HCT116 (cell line): ENCODE measurements at regions not wholly inside any gene's neighbourhood (a gene's known extent, or its start where the extent isn't known, plus 50 kb on each side); places are given as distances from the start of the nearest gene placed in this dataset.

Source experiments
- ATAC-seq: fragments of 200-7000 bp; cut with Tn5 transposase; 2 replicates; pipeline ENCODE4 v1.9.1; 2020; ENCODE audit warnings: mild to moderate bottlenecking, moderate library complexity
- BruUV-seq: library from RNA; stranded (reverse); fragments of 400-500 nt; replicated peaks from 2 replicates; lab custom pipeline; 2021; lab: Mats Ljungman, UMichigan
- CTCF ChIA-PET: fragments of 300-600 bp; sonication (Branson Sonifier 250); formaldehyde crosslinking; loops from one replicate; lab custom pipeline; 2021; ENCODE audit warnings: antibody characterized with exemption; lab: Charles Lee
- POLR2A ChIA-PET: fragments of 300-600, 350-600 bp; sonication (Branson Sonifier 250); formaldehyde crosslinking; loops from one replicate; lab custom pipeline; 2021; ENCODE audit warnings: antibody characterized with exemption; lab: Charles Lee
- RAD21 ChIA-PET, 2 experiments: fragments of 300-600 bp; sonication (Branson Sonifier 250); formaldehyde crosslinking; loops; one replicate each; lab custom pipeline; 2023; ENCODE audit warnings: low total read pairs in 2 of 2; ENCODE audit not compliant: uncharacterized antibody in 2 of 2, unreplicated experiment in 2 of 2, low non-redundant PET in 1 of 2; lab: Charles Lee
- DNase-seq: peaks from one replicate; pipeline ENCODE4 v3.0.0-alpha.2; 2010; ENCODE audit warnings: low read depth, low spot score
- H2AFZ ChIP-seq: fragments of 200-600 bp; shearing (Covaris generic), sonication (generic); 2 replicates; pipeline ENCODE4 v1.6.1; 2017; ENCODE audit warnings: low read depth, mixed run types, mixed read lengths, antibody characterized with exemption, low read length; ENCODE audit not compliant: poor library complexity, severe bottlenecking
- H3K27ac ChIP-seq: 2 replicates; pipeline ENCODE4 v1.5.1; 2012; ENCODE audit warnings: low read depth, low read length
- H3K27me3 ChIP-seq: fragments of 200-600 bp; sonication (generic); 2 replicates; pipeline ENCODE4 v1.6.1; 2016; ENCODE audit warnings: mixed run types, low read length, mixed read lengths; ENCODE audit not compliant: insufficient read depth
- H3K36me3 ChIP-seq, 2 experiments: fragments of 200-500 bp in 1 of 2; fragments of 200-600 bp in 1 of 2; sonication (Bioruptor generic) in 1 of 2; sonication (generic) in 1 of 2; 2 replicates each; pipeline versions ENCODE4 v1.5.1 to v1.6.1; 2014 to 2016; ENCODE audit warnings: low read length in 2 of 2, inconsistent platforms in 1 of 2, mixed read lengths in 1 of 2, mixed run types in 1 of 2; ENCODE audit not compliant: insufficient read depth in 2 of 2, control insufficient read depth in 1 of 2
- H3K4me1 ChIP-seq, 2 experiments: fragments of 200-600 bp in 1 of 2; sonication (generic) in 1 of 2; 2 replicates each; pipeline versions ENCODE4 v1.5.1 to v1.6.1; 2012 to 2017; ENCODE audit warnings: low read length in 2 of 2, inconsistent platforms in 1 of 2, mild to moderate bottlenecking in 1 of 2, mixed read lengths in 1 of 2, mixed run types in 1 of 2, moderate library complexity in 1 of 2; ENCODE audit not compliant: insufficient read depth in 2 of 2, control insufficient read depth in 1 of 2
- H3K4me2 ChIP-seq: fragments of 200-600 bp; sonication (generic); 2 replicates; pipeline ENCODE4 v1.6.1; 2017; ENCODE audit warnings: mixed run types, low read length, mixed read lengths
- H3K4me3 ChIP-seq, 2 experiments: fragments of 200-600 bp in 1 of 2; sonication (generic) in 1 of 2; replicated peaks in 1 of 2; 2 replicates each; pipeline ENCODE4 v1.5.1; 2011 to 2016; ENCODE audit warnings: low read length in 2 of 2, control low read depth in 1 of 2, low read depth in 1 of 2, mild to moderate bottlenecking in 1 of 2, mixed read lengths in 1 of 2, mixed run types in 1 of 2
- H3K79me2 ChIP-seq: fragments of 200-600 bp; sonication (generic); 2 replicates; pipeline ENCODE4 v1.6.1; 2017; ENCODE audit warnings: mild to moderate bottlenecking, mixed run types, low read length, moderate library complexity, mixed read lengths; ENCODE audit not compliant: insufficient read depth
- H3K9ac ChIP-seq: fragments of 200-600 bp; sonication (generic); 2 replicates; pipeline ENCODE4 v1.6.1; 2016; ENCODE audit warnings: low read length, mixed read lengths
- H3K9me2 ChIP-seq: fragments of 200-600 bp; sonication (generic), shearing (Covaris generic); 2 replicates; pipeline ENCODE4 v1.6.1; 2017; ENCODE audit warnings: mixed run types, mild to moderate bottlenecking, moderate library complexity; ENCODE audit not compliant: insufficient read depth
- H3K9me3 ChIP-seq, 2 experiments: fragments of 200-500 bp in 1 of 2; fragments of 200-600 bp in 1 of 2; sonication (Bioruptor generic) in 1 of 2; sonication (generic) in 1 of 2; 2 replicates each; pipeline ENCODE4 v1.6.1; 2014 to 2017; ENCODE audit warnings: low read length in 2 of 2, mixed read lengths in 2 of 2, inconsistent platforms in 1 of 2, low read depth in 1 of 2, mild to moderate bottlenecking in 1 of 2, mixed run types in 1 of 2, moderate library complexity in 1 of 2; ENCODE audit not compliant: control insufficient read depth in 1 of 2, insufficient read depth in 1 of 2
- H4K20me1 ChIP-seq: fragments of 200-600 bp; sonication (generic), shearing (Covaris generic); 2 replicates; pipeline ENCODE4 v1.6.1; 2017; ENCODE audit warnings: mixed run types, mild to moderate bottlenecking, moderate library complexity; ENCODE audit not compliant: insufficient read depth
- CBX3 ChIP-seq: IDR thresholded peaks from 2 replicates; pipeline ENCODE4 v1.6.1; 2012; ENCODE audit warnings: low read depth
- CEBPB ChIP-seq: IDR thresholded peaks from 2 replicates; pipeline ENCODE4 v1.6.1; 2012; ENCODE audit warnings: low read depth
- EGR1 ChIP-seq: IDR thresholded peaks from 2 replicates; pipeline ENCODE4 v1.6.1; 2012; ENCODE audit warnings: low read depth
- ELF1 ChIP-seq: IDR thresholded peaks from 2 replicates; pipeline ENCODE4 v1.6.1; 2012; ENCODE audit warnings: low read depth, borderline replicate concordance
- EZH2 ChIP-seq: fragments of 200-600 bp; sonication (generic); IDR thresholded peaks from 2 replicates; pipeline ENCODE4 v1.6.1; 2017; ENCODE audit warnings: antibody characterized with exemption, mixed run types
- EZH2phosphoT487 ChIP-seq: fragments of 200-600 bp; IDR thresholded peaks from 2 replicates; pipeline ENCODE4 v1.6.1; 2018; ENCODE audit warnings: antibody characterized with exemption, borderline replicate concordance
- JUND ChIP-seq: IDR thresholded peaks from 2 replicates; pipeline ENCODE4 v1.6.1; 2012
- RAD21 ChIP-seq: IDR thresholded peaks from 2 replicates; pipeline ENCODE4 v1.6.1; 2012; ENCODE audit warnings: low read depth, mild to moderate bottlenecking
- SIN3A ChIP-seq: IDR thresholded peaks from 2 replicates; pipeline ENCODE4 v1.6.1; 2012; ENCODE audit warnings: low read depth
- SRF ChIP-seq: IDR thresholded peaks from 2 replicates; pipeline ENCODE4 v1.6.1; 2012; ENCODE audit warnings: low read depth
- TCF7L2 ChIP-seq: IDR thresholded peaks from 2 replicates; pipeline ENCODE4 v1.7.0; 2011; ENCODE audit warnings: borderline replicate concordance, inconsistent platforms; ENCODE audit not compliant: insufficient read depth, insufficient read length; ENCODE audit errors: extremely low read depth
- YY1 ChIP-seq: IDR thresholded peaks from 2 replicates; pipeline ENCODE4 v1.6.1; 2011; ENCODE audit warnings: low read length, low read depth, moderate library complexity, mild to moderate bottlenecking; ENCODE audit not compliant: insufficient replicate concordance; ENCODE audit errors: extremely low read depth
- intact Hi-C: fragments of 100-400 bp; cut with micrococcal nuclease; formaldehyde crosslinking; loops from 2 replicates; pipeline ENCODE4 v1.10.0; 2022
- TF ChIP-seq, protein P1 (sequence below), 3 experiments: fragments of 200-600 bp in 1 of 3; sonication (generic) in 1 of 3; IDR thresholded peaks in 2 of 3; conservative IDR thresholded peaks in 1 of 3; 2 replicates each; pipeline ENCODE4 v1.5.1; 2012 to 2017; ENCODE audit warnings: low read depth in 2 of 3, low read length in 2 of 3, antibody characterized with exemption in 1 of 3, borderline replicate concordance in 1 of 3, control low read depth in 1 of 3, mild to moderate bottlenecking in 1 of 3, mixed read lengths in 1 of 3, mixed run types in 1 of 3, moderate library complexity in 1 of 3; ENCODE audit not compliant: insufficient read depth in 1 of 3
- TF ChIP-seq, protein P2 (sequence below): IDR thresholded peaks from 2 replicates; pipeline ENCODE4 v1.6.1; 2012

DNA sequence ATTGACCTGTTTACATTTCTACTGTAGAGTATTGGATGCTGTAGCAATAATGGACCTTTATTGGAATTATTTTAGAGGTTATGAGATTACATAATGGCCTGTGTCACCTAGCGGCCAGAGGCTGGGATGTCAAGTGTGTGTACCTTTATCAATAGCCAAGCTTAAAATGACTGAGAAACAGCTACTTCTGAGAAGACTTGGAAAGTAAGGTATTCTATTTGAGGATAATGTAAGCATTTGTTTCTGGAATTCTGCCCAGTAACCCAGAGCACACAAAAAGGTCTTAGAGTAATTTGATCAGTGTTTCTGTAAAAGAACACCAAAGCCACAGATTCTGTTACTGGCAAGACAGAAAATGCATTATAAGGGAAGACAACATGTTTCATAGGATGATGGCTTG lies 116.8 kb downstream of the MACIR start:
- CTCF ChIA-PET, result interaction anchor here (1.1 kb wide), 1 partner anchor 9 kb away, joined by 3 read pairs; no protein-coding TSS in a partner anchor
- Histone ChIP-seq H3K4me3 (no peak overlapping the region), H3K4me2 (no peak overlapping the region), H3K9me2 (no peaks in the 10 kb centered on the region), H3K4me1 (peaks cover 3 to 7% of the 10 kb centered on the region in 2 experiments; a peak in 1 of 4 replicates), H3K9me3 (no peaks in the 10 kb centered on the region), H3K79me2 (no peaks in the 10 kb centered on the region), H3K36me3 (no peaks in the 10 kb centered on the region), H3K27me3 (no peaks in the 10 kb centered on the region), H3K9ac (no peak overlapping the region), H3K27ac (no peak overlapping the region), H2AFZ (no peak overlapping the region)
- RAD21 ChIA-PET, result no interaction called here
- no peak for DNase-seq
- intact Hi-C loops, result no loop called here
- TF ChIP-seq, protein P1, sequence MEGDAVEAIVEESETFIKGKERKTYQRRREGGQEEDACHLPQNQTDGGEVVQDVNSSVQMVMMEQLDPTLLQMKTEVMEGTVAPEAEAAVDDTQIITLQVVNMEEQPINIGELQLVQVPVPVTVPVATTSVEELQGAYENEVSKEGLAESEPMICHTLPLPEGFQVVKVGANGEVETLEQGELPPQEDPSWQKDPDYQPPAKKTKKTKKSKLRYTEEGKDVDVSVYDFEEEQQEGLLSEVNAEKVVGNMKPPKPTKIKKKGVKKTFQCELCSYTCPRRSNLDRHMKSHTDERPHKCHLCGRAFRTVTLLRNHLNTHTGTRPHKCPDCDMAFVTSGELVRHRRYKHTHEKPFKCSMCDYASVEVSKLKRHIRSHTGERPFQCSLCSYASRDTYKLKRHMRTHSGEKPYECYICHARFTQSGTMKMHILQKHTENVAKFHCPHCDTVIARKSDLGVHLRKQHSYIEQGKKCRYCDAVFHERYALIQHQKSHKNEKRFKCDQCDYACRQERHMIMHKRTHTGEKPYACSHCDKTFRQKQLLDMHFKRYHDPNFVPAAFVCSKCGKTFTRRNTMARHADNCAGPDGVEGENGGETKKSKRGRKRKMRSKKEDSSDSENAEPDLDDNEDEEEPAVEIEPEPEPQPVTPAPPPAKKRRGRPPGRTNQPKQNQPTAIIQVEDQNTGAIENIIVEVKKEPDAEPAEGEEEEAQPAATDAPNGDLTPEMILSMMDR (IDR thresholded peaks at IDR 0.05 in 2 of 3, conservative IDR thresholded peaks at IDR 0.05 in 1 of 3; ENCODE audit: borderline replicate concordance in 1 of 3, insufficient read depth in 1 of 3, low read depth in 2 of 3, low read length in 2 of 3), result peak in 2 of 3 experiments; percentile 5 to 28; a peak in 1 of 6 replicates
- TF ChIP-seq EZH2phosphoT487, result no peak
- TF ChIP-seq, all 23 proteins: peak for 1
- POLR2A ChIA-PET, result no interaction called here
- no peak for ATAC-seq
- no TSS peak for BruUV-seq
- no peaks in the 10 kb centered on the region for H4K20me1 ChIP-seq

DNA sequence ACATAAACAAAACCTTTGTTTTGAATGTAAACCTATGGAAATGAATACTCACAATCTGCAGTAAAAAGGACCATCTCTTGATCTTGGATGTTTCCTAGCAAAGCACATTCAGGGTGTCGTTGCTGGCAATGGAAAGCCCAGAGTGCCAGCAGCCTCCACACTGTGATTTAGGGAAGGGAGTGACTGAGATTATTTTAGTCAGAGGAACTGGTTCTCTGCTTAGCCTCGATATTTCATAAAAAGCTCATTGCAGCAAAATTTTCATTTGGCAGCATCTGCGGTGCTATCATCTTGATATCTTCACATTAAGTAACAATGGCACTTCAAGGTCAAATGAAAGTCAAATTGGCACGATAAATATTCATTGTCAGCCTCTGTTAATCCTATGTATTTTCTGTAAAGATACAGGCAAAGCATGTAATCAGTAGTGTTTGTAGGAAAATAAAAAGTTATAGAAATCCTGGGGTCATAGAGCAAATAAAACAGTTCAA lies 116.0 kb downstream of the MACIR start:
- no peak overlapping the region for H2AFZ ChIP-seq
- H3K27ac ChIP-seq, result no peak overlapping the region
- H3K9me3 ChIP-seq, result no peaks in the 10 kb centered on the region
- CTCF ChIA-PET, result interaction anchor here (1.1 kb wide), 1 partner anchor 8 kb away, joined by 3 read pairs; no protein-coding TSS in a partner anchor
- H3K9ac ChIP-seq, result no peak overlapping the region
- no peak for DNase-seq
- no peaks in the 10 kb centered on the region for H3K79me2 ChIP-seq
- peaks cover 3 to 7% of the 10 kb centered on the region in 2 experiments; a peak in 1 of 4 replicates for H3K4me1 ChIP-seq
- no peak overlapping the region for H3K4me3 ChIP-seq
- no peaks in the 10 kb centered on the region for H4K20me1 ChIP-seq
- RAD21 ChIA-PET, result no interaction called here
- H3K27me3 ChIP-seq, result no peaks in the 10 kb centered on the region
- no TSS peak for BruUV-seq
- H3K9me2 ChIP-seq, result no peaks in the 10 kb centered on the region
- POLR2A ChIA-PET, result no interaction called here
- intact Hi-C loops, result no loop called here
- H3K4me2 ChIP-seq, result no peak overlapping the region
- TF ChIP-seq SRF (no peak), CEBPB (no peak), YY1 (no peak), ELF1 (no peak), SIN3A (no peak), RAD21 (no peak), JUND (no peak), TCF7L2 (no peak), EGR1 (no peak), CBX3 (no peak), EZH2phosphoT487 (no peak), EZH2 (no peak)
- TF ChIP-seq, protein P1 (IDR thresholded peaks at IDR 0.05 in 2 of 3, conservative IDR thresholded peaks at IDR 0.05 in 1 of 3; ENCODE audit: borderline replicate concordance in 1 of 3, insufficient read depth in 1 of 3, low read depth in 2 of 3, low read length in 2 of 3), result no peak
- TF ChIP-seq, protein P2, sequence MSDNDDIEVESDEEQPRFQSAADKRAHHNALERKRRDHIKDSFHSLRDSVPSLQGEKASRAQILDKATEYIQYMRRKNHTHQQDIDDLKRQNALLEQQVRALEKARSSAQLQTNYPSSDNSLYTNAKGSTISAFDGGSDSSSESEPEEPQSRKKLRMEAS, result no peak
- TF ChIP-seq, all 23 proteins: peak for 0
- ATAC-seq, result no peak
- no peaks in the 10 kb centered on the region for H3K36me3 ChIP-seq
